Neural cell (in vitro differentiated cells): ENCODE measurements at regions not wholly inside any gene's neighbourhood (a gene's known extent, or its start where the extent isn't known, plus 50 kb on each side); places are given as distances from the start of the nearest gene placed in this dataset.
"Not testable (repeated sequence)": the region's sequence is repeated elsewhere in the genome, so short reads cannot be mapped to it uniquely, and the experiment has no call there.

Experiments
- H2AFZ ChIP-seq: fragments of 200-600, 300-800 bp; sonication (generic), shearing (Covaris generic); 2 replicates; pipeline ENCODE4 v1.6.0; 2014; ENCODE audit warnings: low read depth, mild to moderate bottlenecking, antibody characterized with exemption, low read length, moderate library complexity
- H3F3A ChIP-seq: fragments of 200-600 bp; shearing (Covaris generic); 2 replicates; pipeline ENCODE4 v1.6.1; 2016; ENCODE audit warnings: mild to moderate bottlenecking, moderate library complexity, mixed read lengths, antibody characterized with exemption, low read length; ENCODE audit not compliant: insufficient read depth, poor library complexity, severe bottlenecking
- H3K27ac ChIP-seq: fragments of 200-600, 300-800 bp; sonication (generic), shearing (Covaris generic); 2 replicates; pipeline ENCODE4 v1.5.1; 2014; ENCODE audit warnings: mild to moderate bottlenecking, low read length, moderate library complexity
- H3K27me3 ChIP-seq: fragments of 300-800, 200-600 bp; sonication (generic), shearing (Covaris generic); 2 replicates; pipeline ENCODE4 v1.6.0; 2014; ENCODE audit warnings: mild to moderate bottlenecking, low read depth, low read length, moderate library complexity; ENCODE audit not compliant: insufficient read depth
- H3K36me3 ChIP-seq: fragments of 300-800, 200-600 bp; sonication (generic), shearing (Covaris generic); 2 replicates; pipeline ENCODE4 v1.5.1; 2014; ENCODE audit warnings: mild to moderate bottlenecking, antibody characterized with exemption, low read length, moderate library complexity; ENCODE audit not compliant: insufficient read depth
- H3K4me2 ChIP-seq: fragments of 300-800, 200-600 bp; sonication (generic), shearing (Covaris generic); 2 replicates; pipeline ENCODE4 v1.6.0; 2014; ENCODE audit warnings: mild to moderate bottlenecking, low read length
- H3K4me3 ChIP-seq: fragments of 300-800, 200-600 bp; sonication (generic), shearing (Covaris generic); 2 replicates; pipeline ENCODE4 v1.5.1; 2014; ENCODE audit warnings: mild to moderate bottlenecking, low read length, moderate library complexity
- H3K79me2 ChIP-seq: fragments of 200-600 bp; shearing (Covaris generic); replicated peaks from 2 replicates; pipeline ENCODE4 v1.6.0; 2014; ENCODE audit warnings: mild to moderate bottlenecking, low read length, moderate library complexity; ENCODE audit not compliant: insufficient read depth
- H3K9ac ChIP-seq: fragments of 300-800, 200-600 bp; sonication (generic), shearing (Covaris generic); 2 replicates; pipeline ENCODE4 v1.6.1; 2016; ENCODE audit warnings: mild to moderate bottlenecking, low read length, mixed read lengths
- H3K9me2 ChIP-seq: fragments of 200-600 bp; shearing (Covaris generic); 2 replicates; pipeline ENCODE4 v1.6.1; 2016; ENCODE audit warnings: mild to moderate bottlenecking, low read length, mixed read lengths; ENCODE audit not compliant: insufficient read depth
- H3K9me3 ChIP-seq: fragments of 200-600, 300-800 bp; sonication (generic), shearing (Covaris generic); 2 replicates; pipeline ENCODE4 v1.6.1; 2016; ENCODE audit warnings: mild to moderate bottlenecking, mixed run types, low read length, moderate library complexity, mixed read lengths
- H4K20me1 ChIP-seq: fragments of 200-600 bp; shearing (Covaris generic); 2 replicates; pipeline ENCODE4 v1.6.1; 2016; ENCODE audit warnings: mild to moderate bottlenecking, mixed run types; ENCODE audit not compliant: insufficient read depth
- EP300 ChIP-seq: fragments of 450-650 bp; conservative IDR thresholded peaks from 2 replicates; pipeline ENCODE4 v1.6.1; 2014; ENCODE audit warnings: antibody characterized with exemption, mild to moderate bottlenecking, moderate library complexity; ENCODE audit not compliant: poor library complexity, severe bottlenecking
- TAF1 ChIP-seq: IDR thresholded peaks from 2 replicates; pipeline ENCODE4 v1.6.1; 2012; ENCODE audit warnings: low read depth
- TF ChIP-seq, protein P1 (sequence below): fragments of 450-650 bp; IDR thresholded peaks from 2 replicates; pipeline ENCODE4 v1.5.1; 2014; ENCODE audit warnings: antibody characterized with exemption, mild to moderate bottlenecking, moderate library complexity; ENCODE audit not compliant: poor library complexity, severe bottlenecking

DNA sequence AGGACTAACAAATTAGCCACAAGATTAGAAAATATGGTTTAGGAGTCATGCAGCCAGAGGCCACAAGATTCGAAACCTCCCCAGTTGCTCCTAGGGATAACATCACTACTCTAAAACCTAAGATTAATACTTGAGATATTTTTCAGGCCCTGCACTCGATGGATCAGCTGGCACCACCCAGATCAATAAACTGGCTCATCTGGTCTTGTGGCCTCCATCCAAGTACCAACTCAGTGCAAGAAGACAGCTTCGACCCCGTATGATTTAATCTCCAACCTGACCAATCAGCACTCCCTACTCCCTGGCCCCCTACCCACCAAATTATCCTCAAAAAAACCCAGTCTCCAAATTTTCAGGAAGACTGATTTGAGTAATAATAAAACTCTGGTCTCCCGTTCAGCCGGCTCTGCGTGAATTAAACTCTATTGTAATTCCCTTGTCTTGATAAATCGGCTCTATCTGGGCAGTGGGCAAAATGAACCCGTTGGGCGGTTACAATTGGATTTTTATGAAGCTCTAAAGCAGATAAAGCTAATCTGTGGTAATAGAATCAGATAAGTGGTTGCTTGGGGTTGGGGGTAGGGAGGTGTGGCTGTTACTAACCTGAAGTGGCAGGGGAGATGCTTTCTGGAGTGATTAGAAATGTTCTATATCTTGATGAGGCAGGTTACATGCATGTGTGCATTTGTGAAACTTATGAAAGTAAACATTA is 91.8 kb upstream of the ATXN3L start:
- no peaks in the 10 kb centered on the region for H3K36me3 ChIP-seq
- H2AFZ ChIP-seq = no peak overlapping the region
- no peaks in the 10 kb centered on the region for H3K9me2 ChIP-seq
- no peak overlapping the region for H3K4me3 ChIP-seq
- no peaks in the 10 kb centered on the region for H3F3A ChIP-seq
- H3K4me2 ChIP-seq = no peak overlapping the region
- TF ChIP-seq, protein P1, sequence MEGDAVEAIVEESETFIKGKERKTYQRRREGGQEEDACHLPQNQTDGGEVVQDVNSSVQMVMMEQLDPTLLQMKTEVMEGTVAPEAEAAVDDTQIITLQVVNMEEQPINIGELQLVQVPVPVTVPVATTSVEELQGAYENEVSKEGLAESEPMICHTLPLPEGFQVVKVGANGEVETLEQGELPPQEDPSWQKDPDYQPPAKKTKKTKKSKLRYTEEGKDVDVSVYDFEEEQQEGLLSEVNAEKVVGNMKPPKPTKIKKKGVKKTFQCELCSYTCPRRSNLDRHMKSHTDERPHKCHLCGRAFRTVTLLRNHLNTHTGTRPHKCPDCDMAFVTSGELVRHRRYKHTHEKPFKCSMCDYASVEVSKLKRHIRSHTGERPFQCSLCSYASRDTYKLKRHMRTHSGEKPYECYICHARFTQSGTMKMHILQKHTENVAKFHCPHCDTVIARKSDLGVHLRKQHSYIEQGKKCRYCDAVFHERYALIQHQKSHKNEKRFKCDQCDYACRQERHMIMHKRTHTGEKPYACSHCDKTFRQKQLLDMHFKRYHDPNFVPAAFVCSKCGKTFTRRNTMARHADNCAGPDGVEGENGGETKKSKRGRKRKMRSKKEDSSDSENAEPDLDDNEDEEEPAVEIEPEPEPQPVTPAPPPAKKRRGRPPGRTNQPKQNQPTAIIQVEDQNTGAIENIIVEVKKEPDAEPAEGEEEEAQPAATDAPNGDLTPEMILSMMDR = no peak
- no peaks in the 10 kb centered on the region for H3K79me2 ChIP-seq
- no peak overlapping the region for H3K27ac ChIP-seq
- no peaks in the 10 kb centered on the region for H3K27me3 ChIP-seq
- H3K9ac ChIP-seq = no peak overlapping the region
- H4K20me1 ChIP-seq = no peaks in the 10 kb centered on the region
- no peaks in the 10 kb centered on the region for H3K9me3 ChIP-seq

DNA sequence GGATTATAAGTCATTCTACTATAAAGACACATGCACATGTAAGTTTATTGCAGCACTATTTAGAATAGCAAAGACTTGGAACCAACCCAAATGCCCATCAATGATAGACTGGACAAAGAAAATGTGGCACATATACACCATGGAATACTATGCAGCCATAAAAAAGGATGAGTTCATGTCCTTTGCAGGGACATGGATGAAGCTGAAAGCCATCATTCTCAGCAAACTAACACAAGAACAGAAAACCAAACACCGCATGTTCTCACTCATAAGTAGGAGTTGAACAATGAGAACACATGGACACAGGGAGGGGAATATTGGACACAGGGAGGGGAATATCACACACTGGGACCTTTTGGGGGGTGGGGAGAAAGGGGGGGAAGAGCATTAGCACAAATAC is 88.7 kb upstream of the ATXN3L start:
- not testable (repeated sequence) for H4K20me1 ChIP-seq, H3K79me2 ChIP-seq, H3K9ac ChIP-seq

DNA sequence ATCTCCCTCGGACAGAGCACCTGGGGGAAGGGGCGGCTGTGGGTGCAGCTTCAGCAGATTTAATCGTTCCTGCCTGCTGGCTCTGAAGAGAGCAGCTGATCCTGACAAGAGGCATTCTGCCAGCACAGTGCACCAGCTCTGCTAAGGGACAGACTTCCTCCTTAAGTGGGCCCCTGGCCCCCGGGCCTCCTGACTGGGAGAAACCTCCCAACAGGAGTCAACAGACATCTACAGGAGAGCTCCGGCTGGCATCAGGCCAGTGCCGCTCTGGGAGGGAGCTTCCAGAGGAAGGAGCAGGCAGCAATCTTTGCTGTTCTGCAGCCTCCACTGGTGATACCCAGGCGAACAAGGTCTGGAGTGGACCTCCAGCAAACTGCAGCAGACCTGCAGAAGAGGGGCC is 84.9 kb upstream of the ATXN3L start:
- not testable (repeated sequence) for H3K4me3 ChIP-seq, H2AFZ ChIP-seq, H3F3A ChIP-seq

More for the DNA sequence above, 88.7 kb upstream of the ATXN3L start:
- not testable (repeated sequence) for H3K9me2 ChIP-seq, H3K4me3 ChIP-seq, H3K27ac ChIP-seq, H3K4me2 ChIP-seq, H3K9me3 ChIP-seq, H3K36me3 ChIP-seq, H3K27me3 ChIP-seq, H3F3A ChIP-seq, H2AFZ ChIP-seq

DNA sequence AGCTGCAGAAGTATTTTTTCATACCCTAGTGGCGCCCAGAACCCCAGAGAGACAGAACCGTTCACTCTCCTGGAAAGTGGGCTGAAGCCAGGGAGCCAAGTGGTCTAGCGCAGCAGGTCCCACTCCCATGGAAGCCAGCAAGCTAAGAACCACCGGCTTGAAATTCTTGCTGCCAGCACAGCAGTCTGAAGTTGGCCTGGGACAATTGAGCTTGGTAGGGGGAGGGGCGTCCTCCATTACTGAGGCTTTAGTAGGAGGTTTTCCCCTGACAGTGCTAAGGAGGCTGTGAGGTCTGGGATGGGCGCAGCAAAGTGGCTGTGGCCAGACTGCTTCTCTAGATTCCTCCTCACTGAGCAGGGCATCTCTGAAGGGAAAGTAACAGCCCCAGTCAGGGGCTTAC is 84.5 kb upstream of the ATXN3L start:
- H3K79me2 ChIP-seq = no peaks in the 10 kb centered on the region
- H3K36me3 ChIP-seq = no peaks in the 10 kb centered on the region
- H3K9me3 ChIP-seq = no peaks in the 10 kb centered on the region
- H3K4me2 ChIP-seq = no peak overlapping the region
- no peaks in the 10 kb centered on the region for H3K9me2 ChIP-seq
- no peak overlapping the region for H3K27ac ChIP-seq
- no peak overlapping the region for H3K9ac ChIP-seq
- no peak overlapping the region for H2AFZ ChIP-seq
- H3K4me3 ChIP-seq = no peak overlapping the region
- TF ChIP-seq TAF1 (no peak), EP300 (no peak)
- no peaks in the 10 kb centered on the region for H3F3A ChIP-seq
- H4K20me1 ChIP-seq = no peaks in the 10 kb centered on the region
- H3K27me3 ChIP-seq = no peaks in the 10 kb centered on the region

More for the DNA sequence above, 84.9 kb upstream of the ATXN3L start:
- H3K9me3 ChIP-seq, H3K27me3 ChIP-seq, H3K9ac ChIP-seq, H3K9me2 ChIP-seq, H3K79me2 ChIP-seq, H3K4me2 ChIP-seq, H4K20me1 ChIP-seq, H3K36me3 ChIP-seq, H3K27ac ChIP-seq: not testable (repeated sequence)
